ENCODE measurements at regions not wholly inside any gene's neighbourhood (a gene's known extent, or its start where the extent isn't known, plus 50 kb on each side); places are given as distances from the start of the nearest gene placed in this dataset.
"Not testable (repeated sequence)": the region's sequence is repeated elsewhere in the genome, so short reads cannot be mapped to it uniquely, and the experiment has no call there.

DNA sequence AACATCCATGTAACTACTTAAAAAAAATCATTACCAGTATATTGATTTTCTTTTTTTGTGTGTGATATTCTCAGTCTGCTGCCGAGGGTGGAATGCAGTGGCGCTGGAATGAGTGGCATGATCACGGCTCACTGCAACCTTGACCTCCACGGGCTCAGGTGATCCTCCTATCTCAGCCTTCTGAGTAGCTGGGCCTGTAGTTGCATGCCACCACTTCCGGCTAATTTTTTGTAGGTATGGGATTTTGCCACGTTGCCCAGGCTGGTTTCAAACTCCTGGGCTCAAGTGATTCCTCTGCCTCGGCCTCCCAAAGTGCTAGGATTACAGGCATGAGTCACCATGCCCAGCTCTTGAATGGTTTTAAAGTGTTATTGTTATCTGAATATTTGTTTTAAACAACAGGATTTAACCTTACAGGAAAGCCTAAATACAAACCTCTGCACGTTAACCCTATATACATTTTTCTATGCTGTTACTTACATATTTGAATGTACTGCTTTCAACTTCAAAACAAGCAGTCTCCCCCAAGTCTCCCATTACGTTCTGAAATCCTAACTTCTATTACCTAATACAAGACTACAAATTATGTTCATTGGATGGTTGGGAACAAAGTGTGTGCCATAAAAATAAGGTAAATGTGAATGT lies 61.7 kb downstream of the KPNA2 start:
- Mint-ChIP-seq H3K9me3 (peaks cover 14% of the 10 kb centered on the region), H3K4me3 (no peak overlapping the region), H3K27ac (no peak overlapping the region), H3K27me3 (ENCODE audit: low read depth, poor library complexity) (peaks cover 26% of the 10 kb centered on the region), H3K4me1 (peaks cover 5% of the 10 kb centered on the region), H3K36me3 (ENCODE audit: low read depth) (peaks cover 8% of the 10 kb centered on the region)
- DNase-seq, result no peak
- TF ChIP-seq, protein P1, sequence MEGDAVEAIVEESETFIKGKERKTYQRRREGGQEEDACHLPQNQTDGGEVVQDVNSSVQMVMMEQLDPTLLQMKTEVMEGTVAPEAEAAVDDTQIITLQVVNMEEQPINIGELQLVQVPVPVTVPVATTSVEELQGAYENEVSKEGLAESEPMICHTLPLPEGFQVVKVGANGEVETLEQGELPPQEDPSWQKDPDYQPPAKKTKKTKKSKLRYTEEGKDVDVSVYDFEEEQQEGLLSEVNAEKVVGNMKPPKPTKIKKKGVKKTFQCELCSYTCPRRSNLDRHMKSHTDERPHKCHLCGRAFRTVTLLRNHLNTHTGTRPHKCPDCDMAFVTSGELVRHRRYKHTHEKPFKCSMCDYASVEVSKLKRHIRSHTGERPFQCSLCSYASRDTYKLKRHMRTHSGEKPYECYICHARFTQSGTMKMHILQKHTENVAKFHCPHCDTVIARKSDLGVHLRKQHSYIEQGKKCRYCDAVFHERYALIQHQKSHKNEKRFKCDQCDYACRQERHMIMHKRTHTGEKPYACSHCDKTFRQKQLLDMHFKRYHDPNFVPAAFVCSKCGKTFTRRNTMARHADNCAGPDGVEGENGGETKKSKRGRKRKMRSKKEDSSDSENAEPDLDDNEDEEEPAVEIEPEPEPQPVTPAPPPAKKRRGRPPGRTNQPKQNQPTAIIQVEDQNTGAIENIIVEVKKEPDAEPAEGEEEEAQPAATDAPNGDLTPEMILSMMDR (IDR thresholded peaks at IDR 0.05), result no peak

DNA sequence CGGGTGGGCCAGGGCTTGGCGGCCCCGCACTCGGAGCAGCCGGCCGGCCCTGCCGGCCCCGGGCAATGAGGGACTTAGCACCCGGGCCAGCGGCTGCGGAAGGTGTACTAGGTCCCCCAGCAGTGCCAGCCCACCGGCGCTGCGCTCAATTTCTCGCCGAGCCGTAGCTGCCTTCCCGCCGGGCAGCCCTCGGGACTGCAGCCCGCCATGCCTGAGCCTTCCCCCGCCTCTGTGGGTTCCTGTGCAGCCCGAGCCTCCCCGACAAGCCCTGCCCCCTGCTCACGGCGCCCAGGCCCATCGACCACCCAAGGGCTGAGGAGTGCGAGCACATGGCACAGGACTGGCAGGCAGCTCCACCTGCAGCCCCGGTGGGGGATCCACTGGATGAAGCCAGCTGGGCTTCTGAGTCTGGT lies 63.8 kb downstream of the KPNA2 start:
- Mint-ChIP-seq H3K27me3 (ENCODE audit: low read depth, poor library complexity) (peaks cover 45% of the 10 kb centered on the region), H3K9me3 (peaks cover 14% of the 10 kb centered on the region), H3K36me3 (ENCODE audit: low read depth) (peaks cover 17% of the 10 kb centered on the region), H3K4me1 (peaks cover 20% of the 10 kb centered on the region)
- DNase-seq, H3K4me3 Mint-ChIP-seq, H3K27ac Mint-ChIP-seq: not testable (repeated sequence)

DNA sequence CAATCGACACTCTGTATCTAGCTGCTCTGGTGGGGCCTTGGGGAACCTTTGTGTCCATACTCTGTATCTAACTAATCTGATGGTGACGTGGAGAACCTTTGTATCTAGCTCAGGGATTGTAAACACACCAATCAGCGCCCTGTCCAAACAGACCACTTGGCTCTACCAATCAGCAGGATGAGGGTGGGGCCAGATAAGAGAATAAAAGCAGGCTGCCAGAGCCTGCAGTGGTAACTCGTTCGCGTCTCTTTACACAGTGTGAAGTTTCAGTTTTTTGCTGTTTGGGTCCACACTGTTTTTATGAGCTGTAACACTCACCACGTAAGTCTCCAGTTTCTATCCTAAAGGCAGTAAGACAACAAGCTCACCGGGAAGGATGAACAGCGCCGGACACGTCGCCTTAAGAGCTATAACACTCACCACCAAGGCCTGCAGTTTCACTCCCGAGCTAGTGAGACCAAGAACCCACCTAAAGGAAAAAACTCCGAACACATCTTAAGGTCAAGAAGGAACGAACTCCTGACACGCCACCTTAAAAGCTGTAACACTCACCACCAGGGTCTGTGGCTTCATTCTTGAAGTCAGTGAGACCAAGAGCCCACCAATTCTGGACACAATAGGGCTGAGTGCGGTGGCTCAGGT lies 64.6 kb downstream of the KPNA2 start:
- DNase-seq, result no peak
- H3K36me3 Mint-ChIP-seq (ENCODE audit: low read depth), result peaks cover 21% of the 10 kb centered on the region
- H3K4me3 Mint-ChIP-seq, result peak overlapping the region; percentile 52
- peaks cover 49% of the 10 kb centered on the region for H3K27me3 Mint-ChIP-seq (ENCODE audit: low read depth, poor library complexity)
- TF ChIP-seq, protein P1 (IDR thresholded peaks at IDR 0.05), result no peak
- H3K9me3 Mint-ChIP-seq, result peaks cover 14% of the 10 kb centered on the region
- peaks cover 20% of the 10 kb centered on the region for H3K4me1 Mint-ChIP-seq
- no peak overlapping the region for H3K27ac Mint-ChIP-seq

DNA sequence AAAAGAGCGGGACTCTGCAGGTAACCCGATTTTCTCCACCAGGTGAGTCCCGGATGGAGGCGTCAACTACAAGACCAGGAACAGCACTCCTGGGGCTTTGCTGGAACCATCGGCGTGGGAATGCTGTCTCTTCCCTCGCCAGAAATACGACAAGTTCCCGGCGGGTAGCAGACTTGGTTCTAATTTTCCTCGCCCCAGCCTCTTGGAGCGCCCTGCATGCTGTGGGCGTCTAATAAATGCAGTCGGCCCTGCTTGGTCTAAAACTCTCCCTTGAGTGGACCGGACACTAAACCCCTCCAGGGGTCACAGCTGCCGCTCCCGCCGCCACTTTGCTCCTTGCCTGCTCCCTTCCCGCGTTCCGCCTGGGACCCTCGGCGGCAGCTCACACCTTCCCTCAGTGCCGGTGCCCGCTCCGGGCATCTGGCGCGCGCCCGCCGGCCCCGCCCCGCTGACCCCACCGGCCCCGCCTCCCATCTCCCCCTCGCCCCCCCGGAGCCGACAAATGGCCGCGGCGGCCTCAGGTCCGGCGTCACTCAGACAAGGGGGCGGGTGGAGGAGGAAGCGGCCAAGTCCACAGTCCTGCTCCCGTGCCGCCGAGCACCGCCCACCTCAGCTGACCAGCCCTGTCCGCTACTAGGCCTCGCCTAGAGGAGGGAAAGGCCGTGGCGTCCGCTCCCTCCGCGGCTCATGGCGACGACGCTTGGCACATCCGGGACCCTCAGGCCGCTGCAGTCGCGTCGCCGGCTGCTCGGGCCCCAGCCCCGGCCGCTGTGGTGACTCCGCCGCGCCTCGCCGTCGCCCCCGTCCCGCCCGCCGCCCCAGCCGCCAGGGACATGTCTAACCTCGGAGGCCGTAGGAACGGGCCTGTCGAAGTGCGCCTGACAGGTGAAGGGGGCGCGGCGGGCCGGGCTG lies 65.8 kb downstream of the KPNA2 start:
- H3K27me3 Mint-ChIP-seq (ENCODE audit: low read depth, poor library complexity), result peaks cover 43% of the 10 kb centered on the region
- H3K4me3 Mint-ChIP-seq, result peak overlapping the region; percentile 92
- H3K36me3 Mint-ChIP-seq (ENCODE audit: low read depth), result peaks cover 27% of the 10 kb centered on the region
- peaks cover 14% of the 10 kb centered on the region for H3K9me3 Mint-ChIP-seq
- peak; percentile 92 for DNase-seq
- TF ChIP-seq, protein P1 (IDR thresholded peaks at IDR 0.05), result no peak
- peaks cover 20% of the 10 kb centered on the region for H3K4me1 Mint-ChIP-seq
- H3K27ac Mint-ChIP-seq, result no peak overlapping the region

DNA sequence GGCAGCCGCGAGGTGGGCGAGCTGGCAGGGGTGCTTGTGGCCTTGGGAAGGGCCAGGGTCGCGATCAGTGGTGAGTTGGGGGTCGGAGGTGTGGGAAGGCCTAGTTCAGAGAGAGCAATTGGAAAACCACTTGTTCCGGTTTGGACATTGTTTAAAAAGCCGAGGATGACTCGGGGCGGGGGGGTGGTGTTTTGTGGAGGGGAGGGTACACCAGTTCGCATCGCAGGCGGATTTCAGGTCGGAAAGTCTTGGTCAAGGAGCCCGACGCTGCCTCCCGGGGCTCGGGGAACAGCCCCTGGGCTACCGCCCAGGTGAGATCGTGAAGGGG lies 66.4 kb downstream of the KPNA2 start:
- H3K27ac Mint-ChIP-seq, result peak overlapping the region; percentile 71
- H3K9me3 Mint-ChIP-seq, result peaks cover 14% of the 10 kb centered on the region

More for the DNA sequence above, 66.4 kb downstream of the KPNA2 start:
- DNase-seq, result no peak
- TF ChIP-seq, protein P1 (IDR thresholded peaks at IDR 0.05), result no peak
- peaks cover 33% of the 10 kb centered on the region for H3K36me3 Mint-ChIP-seq (ENCODE audit: low read depth)
- peak overlapping the region; percentile 92 for H3K4me3 Mint-ChIP-seq
- H3K27me3 Mint-ChIP-seq (ENCODE audit: low read depth, poor library complexity), result peaks cover 43% of the 10 kb centered on the region
- peaks cover 20% of the 10 kb centered on the region for H3K4me1 Mint-ChIP-seq
